SJCRH30 (cell line): ENCODE measurements at regions not wholly inside any gene's neighbourhood (a gene's known extent, or its start where the extent isn't known, plus 50 kb on each side); places are given as distances from the start of the nearest gene placed in this dataset.

Experiments
- DNase-seq, 2 experiments: peaks; one replicate each; pipeline ENCODE4 v3.0.0-alpha.2; 2015 to 2020
- H3K27ac ChIP-seq: fragments of 250-450 bp; sonication (Bioruptor Pico); 2 replicates; pipeline ENCODE4 v1.5.1; 2020; ENCODE audit warnings: mild to moderate bottlenecking, moderate library complexity
- H3K27me3 ChIP-seq: fragments of 250-450 bp; sonication (Bioruptor Pico); 2 replicates; pipeline ENCODE4 v1.5.1; 2020; ENCODE audit warnings: mild to moderate bottlenecking, moderate library complexity
- H3K36me3 ChIP-seq: fragments of 250-450 bp; sonication (Bioruptor Pico); 2 replicates; pipeline ENCODE4 v1.5.1; 2020; ENCODE audit warnings: mild to moderate bottlenecking, moderate library complexity
- H3K4me1 ChIP-seq: fragments of 250-450 bp; sonication (Bioruptor Pico); 2 replicates; pipeline ENCODE4 v1.5.1; 2020; ENCODE audit warnings: mild to moderate bottlenecking, moderate library complexity
- H3K4me3 ChIP-seq: fragments of 250-450 bp; sonication (Bioruptor Pico); 2 replicates; pipeline ENCODE4 v1.5.1; 2020; ENCODE audit warnings: mild to moderate bottlenecking, moderate library complexity
- H3K9me3 ChIP-seq: fragments of 250-450 bp; sonication (Bioruptor Pico); replicated peaks from 2 replicates; pipeline ENCODE4 v1.5.1; 2020; ENCODE audit warnings: mild to moderate bottlenecking, moderate library complexity

- DNase-seq = no peak
- no peaks in the 10 kb centered on the region for H3K27me3 ChIP-seq
- no peak overlapping the region for H3K27ac ChIP-seq
- no peaks in the 10 kb centered on the region for H3K9me3 ChIP-seq
- no peak overlapping the region for H3K4me3 ChIP-seq
- no peaks in the 10 kb centered on the region for H3K4me1 ChIP-seq
- no peaks in the 10 kb centered on the region for H3K36me3 ChIP-seq
Measured at GRCh38 chr18:44065206-44065605, 615.5 kb upstream of the SETBP1 start.

- Histone ChIP-seq H3K27me3 (no peaks in the 10 kb centered on the region), H3K9me3 (no peaks in the 10 kb centered on the region), H3K4me1 (no peaks in the 10 kb centered on the region), H3K36me3 (no peaks in the 10 kb centered on the region), H3K4me3 (no peak overlapping the region), H3K27ac (no peak overlapping the region)
- no peak for DNase-seq
Measured at GRCh38 chr18:44066541-44066940, 614.1 kb upstream of the SETBP1 start.

GRCh38 chr18:44067186-44067585, 613.5 kb upstream of the SETBP1 start:
- Histone ChIP-seq H3K4me1 (no peaks in the 10 kb centered on the region), H3K36me3 (no peaks in the 10 kb centered on the region), H3K27ac (no peak overlapping the region), H3K4me3 (no peak overlapping the region), H3K27me3 (no peaks in the 10 kb centered on the region), H3K9me3 (no peaks in the 10 kb centered on the region)
- no peak for DNase-seq

GRCh38 chr18:44075038-44075437, 605.6 kb upstream of the SETBP1 start:
- Histone ChIP-seq H3K4me3 (no peak overlapping the region), H3K27ac (no peak overlapping the region), H3K36me3 (no peaks in the 10 kb centered on the region), H3K4me1 (no peaks in the 10 kb centered on the region), H3K9me3 (no peaks in the 10 kb centered on the region), H3K27me3 (no peaks in the 10 kb centered on the region)
- DNase-seq = no peak

- no peaks in the 10 kb centered on the region for H3K27me3 ChIP-seq
- no peaks in the 10 kb centered on the region for H3K36me3 ChIP-seq
- H3K9me3 ChIP-seq = no peaks in the 10 kb centered on the region
- no peak for DNase-seq
- no peaks in the 10 kb centered on the region for H3K4me1 ChIP-seq
- H3K27ac ChIP-seq = no peak overlapping the region
- no peak overlapping the region for H3K4me3 ChIP-seq
Measured at GRCh38 chr18:44079606-44080005, 601.1 kb upstream of the SETBP1 start.

GRCh38 chr18:44080054-44080453, 600.6 kb upstream of the SETBP1 start:
- Histone ChIP-seq H3K4me1 (no peaks in the 10 kb centered on the region), H3K9me3 (no peaks in the 10 kb centered on the region), H3K4me3 (no peak overlapping the region), H3K27ac (no peak overlapping the region), H3K27me3 (no peaks in the 10 kb centered on the region), H3K36me3 (no peaks in the 10 kb centered on the region)
- DNase-seq = no peak

- Histone ChIP-seq H3K36me3 (no peaks in the 10 kb centered on the region), H3K9me3 (no peaks in the 10 kb centered on the region), H3K4me3 (no peak overlapping the region), H3K4me1 (no peaks in the 10 kb centered on the region), H3K27me3 (no peaks in the 10 kb centered on the region), H3K27ac (no peak overlapping the region)
- no peak for DNase-seq
Measured at GRCh38 chr18:44089732-44090131, 591.0 kb upstream of the SETBP1 start.

- H3K4me1 ChIP-seq = no peaks in the 10 kb centered on the region
- no peaks in the 10 kb centered on the region for H3K27me3 ChIP-seq
- no peaks in the 10 kb centered on the region for H3K9me3 ChIP-seq
- no peaks in the 10 kb centered on the region for H3K36me3 ChIP-seq
- H3K27ac ChIP-seq = no peak overlapping the region
- H3K4me3 ChIP-seq = no peak overlapping the region
- no peak for DNase-seq
Measured at GRCh38 chr18:44090453-44090852, 590.2 kb upstream of the SETBP1 start.

GRCh38 chr18:44093253-44093652, 587.4 kb upstream of the SETBP1 start:
- Histone ChIP-seq H3K27ac (no peak overlapping the region), H3K9me3 (no peaks in the 10 kb centered on the region), H3K4me3 (no peak overlapping the region), H3K27me3 (no peaks in the 10 kb centered on the region), H3K36me3 (no peaks in the 10 kb centered on the region), H3K4me1 (no peaks in the 10 kb centered on the region)
- no peak for DNase-seq

GRCh38 chr18:44096016-44096415, 584.7 kb upstream of the SETBP1 start:
- no peaks in the 10 kb centered on the region for H3K27me3 ChIP-seq

GRCh38 chr18:44098551-44099098, 582.1 kb upstream of the SETBP1 start:
- Histone ChIP-seq H3K4me3 (no peak overlapping the region), H3K27me3 (no peaks in the 10 kb centered on the region), H3K4me1 (no peaks in the 10 kb centered on the region), H3K9me3 (no peaks in the 10 kb centered on the region), H3K36me3 (no peaks in the 10 kb centered on the region), H3K27ac (no peak overlapping the region)
- peak; percentile 23 to 54 for DNase-seq

More at GRCh38 chr18:44096016-44096415, 584.7 kb upstream of the SETBP1 start:
- Histone ChIP-seq H3K36me3 (no peaks in the 10 kb centered on the region), H3K27ac (no peak overlapping the region), H3K4me1 (no peaks in the 10 kb centered on the region), H3K4me3 (no peak overlapping the region), H3K9me3 (no peaks in the 10 kb centered on the region)
- DNase-seq = no peak

GRCh38 chr18:44107187-44107586, 573.5 kb upstream of the SETBP1 start:
- Histone ChIP-seq H3K27ac (no peak overlapping the region), H3K27me3 (no peaks in the 10 kb centered on the region)

GRCh38 chr18:44111337-44111736, 569.4 kb upstream of the SETBP1 start:
- Histone ChIP-seq H3K4me3 (no peak overlapping the region), H3K9me3 (no peaks in the 10 kb centered on the region), H3K4me1 (no peaks in the 10 kb centered on the region), H3K27ac (no peak overlapping the region), H3K36me3 (no peaks in the 10 kb centered on the region), H3K27me3 (no peaks in the 10 kb centered on the region)
- DNase-seq = no peak

More at GRCh38 chr18:44107187-44107586, 573.5 kb upstream of the SETBP1 start:
- Histone ChIP-seq H3K36me3 (no peaks in the 10 kb centered on the region), H3K4me3 (no peak overlapping the region), H3K4me1 (no peaks in the 10 kb centered on the region), H3K9me3 (no peaks in the 10 kb centered on the region)
- no peak for DNase-seq

- no peaks in the 10 kb centered on the region for H3K36me3 ChIP-seq
- H3K4me3 ChIP-seq = no peak overlapping the region
- H3K27ac ChIP-seq = no peak overlapping the region
- no peaks in the 10 kb centered on the region for H3K4me1 ChIP-seq
- DNase-seq = no peak
- H3K9me3 ChIP-seq = no peaks in the 10 kb centered on the region
- no peaks in the 10 kb centered on the region for H3K27me3 ChIP-seq
Measured at GRCh38 chr18:44117821-44118220, 562.9 kb upstream of the SETBP1 start.

- no peak for DNase-seq
- Histone ChIP-seq H3K36me3 (no peaks in the 10 kb centered on the region), H3K4me3 (no peak overlapping the region), H3K4me1 (no peaks in the 10 kb centered on the region), H3K27ac (no peak overlapping the region), H3K9me3 (no peaks in the 10 kb centered on the region), H3K27me3 (no peaks in the 10 kb centered on the region)
Measured at GRCh38 chr18:44119607-44120006, 561.1 kb upstream of the SETBP1 start.

GRCh38 chr18:44123743-44124142, 556.9 kb upstream of the SETBP1 start:
- no peak for DNase-seq
- H3K27ac ChIP-seq = no peak overlapping the region
- no peaks in the 10 kb centered on the region for H3K27me3 ChIP-seq
- H3K36me3 ChIP-seq = no peaks in the 10 kb centered on the region
- no peaks in the 10 kb centered on the region for H3K4me1 ChIP-seq
- no peaks in the 10 kb centered on the region for H3K9me3 ChIP-seq
- H3K4me3 ChIP-seq = no peak overlapping the region
